ENCODE measurements at regions not wholly inside any gene's neighbourhood (a gene's known extent, or its start where the extent isn't known, plus 50 kb on each side); places are given as distances from the start of the nearest gene placed in this dataset.

DNA sequence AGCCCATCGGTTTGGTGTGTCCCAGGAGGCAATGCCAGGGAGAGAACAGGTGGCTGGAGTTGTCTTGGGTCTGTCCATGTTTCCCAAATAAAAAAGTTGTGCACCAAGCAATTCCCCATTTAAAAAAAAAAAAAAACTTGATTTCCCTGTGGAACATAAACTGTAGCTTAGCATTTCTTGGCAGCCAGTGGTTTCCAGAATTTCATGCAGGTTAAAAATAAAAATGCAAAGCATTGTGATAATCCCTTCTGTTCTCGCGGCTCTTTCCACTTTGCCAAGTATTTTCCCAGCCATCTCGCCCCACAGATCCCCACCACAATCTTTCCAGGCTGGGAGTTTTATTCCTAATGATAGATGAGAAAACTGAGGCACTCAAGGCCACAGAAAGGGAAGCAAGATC lies 51.4 kb upstream of the MSX1 start:
- no peaks in the 10 kb centered on the region for H3K4me1 Mint-ChIP-seq
- peaks cover 1% of the 10 kb centered on the region for H3K36me3 Mint-ChIP-seq (ENCODE audit: low read depth)
- H3K27ac Mint-ChIP-seq: no peak overlapping the region
- H3K9me3 Mint-ChIP-seq: peaks cover 11% of the 10 kb centered on the region
- ATAC-seq: no peak
- peaks cover 11% of the 10 kb centered on the region for H3K27me3 Mint-ChIP-seq
- DNase-seq: no peak
- no peak overlapping the region for H3K4me3 Mint-ChIP-seq

DNA sequence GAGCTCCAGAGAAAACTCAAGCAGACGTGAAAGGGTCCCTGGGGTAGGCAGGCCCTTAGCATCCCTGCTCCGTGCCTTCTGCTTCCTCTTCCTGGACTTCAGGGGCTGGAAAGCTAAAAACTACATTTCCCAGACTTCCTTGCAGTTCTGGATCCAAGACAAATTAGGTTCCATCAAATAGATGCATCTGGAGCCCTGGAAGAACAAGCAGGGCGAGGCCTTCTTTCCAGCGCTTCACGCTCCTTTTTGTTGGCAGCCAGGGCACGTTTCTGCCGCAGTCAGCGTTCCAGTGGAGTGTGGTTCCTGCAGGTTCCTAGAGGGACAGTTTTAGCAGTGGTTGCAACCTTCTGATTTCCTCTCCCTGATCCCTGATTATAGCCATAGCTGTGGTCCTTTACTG lies 53.6 kb upstream of the MSX1 start:
- Mint-ChIP-seq H3K27me3 (peaks cover 2% of the 10 kb centered on the region), H3K36me3 (ENCODE audit: low read depth) (no peaks in the 10 kb centered on the region), H3K27ac (no peak overlapping the region), H3K4me1 (no peaks in the 10 kb centered on the region), H3K9me3 (peaks cover 6% of the 10 kb centered on the region), H3K4me3 (no peak overlapping the region)
- DNase-seq (no peak), ATAC-seq (no peak)

DNA sequence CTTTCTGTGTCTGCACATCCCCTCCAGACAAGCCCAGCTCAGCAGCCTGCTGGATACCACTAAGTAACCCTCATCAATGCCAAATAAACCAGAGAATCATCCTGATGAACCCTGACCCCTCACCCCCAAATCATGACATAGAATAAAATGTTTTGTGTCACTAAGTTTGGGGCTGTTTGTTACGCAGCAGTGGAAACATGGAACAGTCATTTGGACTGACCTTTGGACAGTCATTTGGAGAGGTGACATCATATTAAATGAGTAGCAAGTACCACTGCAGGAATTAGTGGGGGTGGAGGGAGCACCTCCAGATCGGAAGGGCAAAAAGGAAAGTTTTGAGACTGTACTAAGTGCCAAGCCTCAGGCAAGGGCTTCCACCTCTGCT lies 55.6 kb upstream of the MSX1 start:
- Mint-ChIP-seq H3K27me3 (peaks cover 2% of the 10 kb centered on the region), H3K27ac (no peak overlapping the region), H3K36me3 (ENCODE audit: low read depth) (no peaks in the 10 kb centered on the region), H3K4me3 (no peak overlapping the region), H3K9me3 (peaks cover 6% of the 10 kb centered on the region), H3K4me1 (no peaks in the 10 kb centered on the region)
- DNase-seq: no peak
- ATAC-seq: no peak

DNA sequence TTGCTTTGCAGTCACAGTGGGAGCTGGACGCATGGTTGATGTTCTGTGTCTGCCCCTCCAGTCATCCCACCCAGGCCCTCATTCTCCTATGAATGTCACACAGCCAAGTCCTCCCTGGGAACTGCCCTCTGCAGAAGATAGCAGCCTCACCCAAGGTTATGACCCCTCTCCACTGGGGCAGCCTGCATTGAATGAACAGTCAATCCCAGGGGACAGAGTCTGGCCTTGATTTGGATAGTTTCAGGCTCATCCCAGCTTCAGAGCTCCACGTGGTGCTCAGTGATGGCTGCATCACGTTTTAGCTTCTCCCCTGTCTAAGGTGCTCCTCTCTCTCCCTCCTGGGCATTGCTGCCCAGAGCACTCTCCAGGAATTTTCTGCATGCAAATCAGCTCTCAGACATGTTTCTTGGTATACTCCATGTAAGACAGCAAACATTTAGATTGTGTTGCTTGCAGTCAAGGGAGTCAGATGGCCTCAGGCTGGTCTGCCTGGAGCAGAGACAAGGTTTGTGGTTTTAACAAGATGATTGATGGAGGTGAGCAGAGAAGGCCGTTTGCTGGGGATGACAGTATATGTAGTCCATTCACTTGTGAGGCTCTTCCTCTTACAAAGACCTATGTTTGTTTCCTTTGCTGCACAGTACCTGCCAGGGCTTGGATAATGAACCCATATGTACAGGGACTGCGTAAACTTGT lies 56.1 kb upstream of the MSX1 start:
- Mint-ChIP-seq H3K9me3 (peaks cover 3% of the 10 kb centered on the region), H3K4me3 (no peak overlapping the region), H3K27me3 (peaks cover 2% of the 10 kb centered on the region), H3K36me3 (ENCODE audit: low read depth) (no peaks in the 10 kb centered on the region), H3K27ac (no peak overlapping the region), H3K4me1 (no peaks in the 10 kb centered on the region)
- DNase-seq (no peak), ATAC-seq (no peak)

DNA sequence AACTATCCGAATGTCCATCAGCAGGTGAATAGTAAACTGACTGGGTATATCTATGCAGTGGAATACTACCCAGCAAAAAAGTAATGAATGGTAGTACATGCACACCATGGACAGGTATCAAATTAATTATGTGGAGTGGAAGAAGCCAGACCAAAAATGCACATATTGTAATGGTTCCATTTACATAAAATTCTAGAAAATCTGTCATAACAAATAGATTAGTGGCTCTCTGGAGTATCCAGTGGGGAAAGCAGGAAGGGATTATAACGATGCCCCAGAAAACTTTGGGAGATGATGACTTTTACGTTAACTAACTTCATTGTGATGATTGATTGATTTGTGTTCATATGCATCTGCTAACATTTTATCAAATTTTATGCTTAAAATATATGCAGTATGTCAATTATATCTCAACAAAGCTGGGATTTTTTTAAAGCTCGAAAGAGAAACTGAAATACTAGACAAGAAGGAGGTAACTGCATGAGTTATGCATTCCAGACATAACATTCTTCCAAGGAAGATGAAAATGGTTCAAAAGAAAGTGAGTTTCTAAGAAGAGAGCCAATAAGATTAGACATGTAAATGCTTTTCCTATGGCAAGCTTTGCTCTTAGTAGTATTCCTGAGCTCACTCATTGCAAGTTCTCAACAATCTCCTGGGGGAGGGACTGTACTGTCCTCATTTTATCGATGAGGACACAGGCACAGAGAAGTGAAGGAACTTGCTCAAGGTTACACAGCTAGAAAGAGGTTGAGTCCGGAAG lies 58.6 kb upstream of the MSX1 start:
- Mint-ChIP-seq H3K9me3 (no peaks in the 10 kb centered on the region), H3K27me3 (peaks cover 2% of the 10 kb centered on the region), H3K36me3 (ENCODE audit: low read depth) (no peaks in the 10 kb centered on the region), H3K27ac (no peak overlapping the region), H3K4me3 (no peak overlapping the region), H3K4me1 (no peaks in the 10 kb centered on the region)
- ATAC-seq (no peak), DNase-seq (no peak)

DNA sequence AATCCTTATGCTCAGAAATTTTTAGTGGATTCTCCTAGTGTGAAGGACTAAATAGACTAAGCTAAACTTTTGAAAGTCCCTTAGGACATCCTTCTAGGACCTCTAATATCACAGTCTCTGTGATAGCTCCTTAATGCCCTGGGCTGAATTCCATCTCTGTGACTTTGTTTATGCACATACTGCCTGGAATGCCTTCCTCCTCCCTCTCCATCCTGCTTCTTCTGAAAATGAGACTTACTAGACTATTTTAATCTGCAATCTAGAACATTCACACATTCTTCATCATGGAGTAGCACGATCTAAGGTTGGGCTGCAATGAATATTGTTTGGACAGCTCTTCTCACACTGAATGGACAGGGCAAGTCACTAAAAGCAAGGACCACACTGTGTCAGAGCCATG lies 65.0 kb upstream of the MSX1 start:
- H3K4me1 Mint-ChIP-seq: no peaks in the 10 kb centered on the region
- peaks cover 2% of the 10 kb centered on the region for H3K36me3 Mint-ChIP-seq (ENCODE audit: low read depth)
- DNase-seq (no peak), ATAC-seq (no peak)
- H3K4me3 Mint-ChIP-seq: no peak overlapping the region
- peaks cover 4% of the 10 kb centered on the region for H3K27me3 Mint-ChIP-seq
- no peak overlapping the region for H3K27ac Mint-ChIP-seq
- peaks cover 16% of the 10 kb centered on the region for H3K9me3 Mint-ChIP-seq

DNA sequence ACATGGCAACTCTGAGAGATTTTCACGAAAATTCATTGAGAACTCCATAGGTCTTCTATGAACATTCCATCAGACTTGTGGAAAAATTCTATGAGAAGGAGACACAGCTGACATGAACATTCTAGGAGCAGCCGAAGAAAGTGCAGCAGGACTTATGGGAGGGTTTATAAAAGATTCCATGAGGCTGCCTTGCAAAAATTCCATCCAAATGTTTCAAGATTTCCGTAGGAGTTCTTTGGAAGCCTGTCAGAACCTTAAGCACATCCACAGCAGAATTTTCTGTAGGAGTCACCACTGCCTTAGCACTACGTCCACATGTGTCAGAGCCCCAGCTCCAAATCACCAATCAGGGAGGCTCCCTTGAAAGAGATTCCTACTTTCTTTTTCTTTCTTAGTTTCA lies 67.0 kb upstream of the MSX1 start:
- peaks cover 4% of the 10 kb centered on the region for H3K27me3 Mint-ChIP-seq
- peaks cover 11% of the 10 kb centered on the region for H3K36me3 Mint-ChIP-seq (ENCODE audit: low read depth)
- ATAC-seq (no peak), DNase-seq (no peak)
- no peak overlapping the region for H3K27ac Mint-ChIP-seq
- H3K4me1 Mint-ChIP-seq: no peaks in the 10 kb centered on the region
- H3K9me3 Mint-ChIP-seq: peaks cover 29% of the 10 kb centered on the region
- H3K4me3 Mint-ChIP-seq: no peak overlapping the region

DNA sequence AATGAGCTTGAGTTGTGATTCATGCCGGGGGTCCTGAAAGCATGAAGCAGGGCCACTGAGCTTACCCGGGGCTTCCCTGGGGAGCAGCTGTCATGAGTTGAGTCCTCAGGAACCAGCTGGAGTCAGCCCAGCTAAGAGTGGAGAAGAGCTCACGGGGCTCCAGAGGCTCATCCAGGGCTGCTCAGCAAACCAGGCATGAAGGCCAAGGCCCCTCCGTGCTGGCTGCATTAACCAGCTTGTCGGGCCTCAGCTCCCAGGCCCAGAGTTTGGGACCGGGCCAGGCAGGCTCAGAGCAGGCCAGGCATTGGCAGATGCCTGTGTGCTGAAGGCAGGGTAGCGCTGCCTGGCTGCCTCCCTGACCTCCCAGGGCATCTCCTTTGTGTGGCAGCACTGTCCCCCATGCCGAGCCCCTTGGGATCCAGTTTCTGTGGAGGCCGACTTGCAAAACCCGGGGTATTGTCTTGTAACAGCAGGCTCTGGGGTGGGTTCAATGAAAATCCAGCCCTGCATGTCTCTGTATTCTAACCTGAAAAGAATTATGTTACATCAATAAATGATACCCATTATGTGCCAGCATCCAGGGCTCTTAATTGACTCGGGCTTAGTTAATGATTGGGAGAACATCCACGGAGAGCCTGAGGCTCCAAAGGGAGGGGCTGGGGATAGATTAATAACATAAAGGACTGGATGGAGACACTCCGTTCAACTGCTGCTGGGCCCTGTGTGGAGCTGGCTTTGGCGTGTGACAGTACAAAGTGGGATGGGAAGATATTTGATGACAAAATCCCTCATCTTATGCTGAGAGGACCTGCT lies 68.0 kb upstream of the MSX1 start:
- no peak overlapping the region for H3K27ac Mint-ChIP-seq
- no peak overlapping the region for H3K4me3 Mint-ChIP-seq
- peaks cover 4% of the 10 kb centered on the region for H3K27me3 Mint-ChIP-seq
- H3K36me3 Mint-ChIP-seq (ENCODE audit: low read depth): peaks cover 11% of the 10 kb centered on the region
- H3K4me1 Mint-ChIP-seq: no peaks in the 10 kb centered on the region
- no peak for DNase-seq
- no peak for ATAC-seq
- peaks cover 31% of the 10 kb centered on the region for H3K9me3 Mint-ChIP-seq

DNA sequence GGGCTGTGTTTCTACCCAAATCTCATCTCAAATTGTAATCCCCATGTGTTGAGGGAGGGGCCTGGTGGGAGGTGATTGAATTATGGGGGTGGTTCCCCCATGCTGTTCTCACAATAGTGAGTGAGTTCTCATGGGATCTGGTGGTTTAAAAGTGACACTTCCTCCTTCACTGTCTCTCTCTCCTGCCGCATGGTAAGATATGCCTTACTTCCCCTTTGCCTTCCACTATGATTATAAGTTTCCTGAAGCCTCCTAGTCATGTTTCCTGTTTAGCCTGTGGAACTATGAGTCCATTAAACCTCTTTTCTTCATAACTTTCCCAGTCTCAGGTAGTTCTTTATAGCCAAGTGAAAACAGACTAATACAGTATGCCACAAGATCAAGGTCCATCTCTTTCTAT lies 70.0 kb upstream of the MSX1 start:
- DNase-seq (no peak), ATAC-seq (no peak)
- Mint-ChIP-seq H3K27ac (no peak overlapping the region), H3K4me3 (no peak overlapping the region), H3K36me3 (ENCODE audit: low read depth) (peaks cover 11% of the 10 kb centered on the region), H3K9me3 (peaks cover 36% of the 10 kb centered on the region), H3K27me3 (peaks cover 4% of the 10 kb centered on the region), H3K4me1 (no peaks in the 10 kb centered on the region)

DNA sequence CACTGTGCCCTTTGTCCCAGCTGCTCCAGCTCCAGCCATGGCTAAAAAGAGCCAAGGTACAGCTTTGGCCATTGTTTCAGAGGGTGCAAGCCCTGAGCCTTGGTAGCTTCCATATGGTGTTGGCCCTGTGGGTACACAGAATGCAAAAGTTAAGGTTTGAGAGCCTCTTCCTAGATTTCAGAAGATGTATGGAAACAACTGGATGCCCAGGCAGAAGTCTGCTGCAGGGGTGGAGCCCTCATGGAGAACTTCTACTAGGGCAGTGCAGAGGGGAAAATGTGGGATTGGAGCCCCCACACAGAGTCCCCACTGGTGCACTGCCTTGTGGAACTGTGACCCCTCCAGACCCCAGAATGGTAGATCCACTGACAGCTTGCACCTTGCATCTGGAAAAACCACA lies 70.9 kb upstream of the MSX1 start:
- DNase-seq: no peak
- no peak for ATAC-seq
- Mint-ChIP-seq H3K27ac (no peak overlapping the region), H3K27me3 (peaks cover 4% of the 10 kb centered on the region), H3K4me1 (no peaks in the 10 kb centered on the region), H3K9me3 (peaks cover 36% of the 10 kb centered on the region), H3K36me3 (ENCODE audit: low read depth) (peaks cover 11% of the 10 kb centered on the region), H3K4me3 (no peak overlapping the region)

DNA sequence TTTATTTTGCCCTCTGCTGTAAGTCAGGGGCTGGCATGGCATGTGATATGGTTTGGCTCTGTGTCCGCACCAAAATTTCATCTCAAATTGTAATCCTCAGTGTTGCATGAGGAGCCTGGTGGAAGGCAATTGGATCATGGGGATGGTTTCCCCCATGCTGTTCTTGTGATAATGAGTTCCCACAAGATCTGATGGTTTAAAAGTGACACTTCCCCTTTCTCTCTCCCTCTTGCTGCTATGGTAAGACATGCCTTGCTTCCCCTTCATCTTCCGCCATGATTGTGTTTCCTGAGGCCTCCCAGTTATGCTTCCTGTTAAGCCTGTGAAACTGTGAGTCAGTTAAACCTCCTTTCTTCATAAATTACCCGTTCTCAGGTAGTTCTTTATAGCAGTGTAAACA lies 72.0 kb upstream of the MSX1 start:
- H3K4me3 Mint-ChIP-seq: no peak overlapping the region
- no peaks in the 10 kb centered on the region for H3K27me3 Mint-ChIP-seq
- H3K9me3 Mint-ChIP-seq: peaks cover 29% of the 10 kb centered on the region
- DNase-seq: no peak
- no peak overlapping the region for H3K27ac Mint-ChIP-seq
- H3K4me1 Mint-ChIP-seq: no peaks in the 10 kb centered on the region
- ATAC-seq: no peak
- peaks cover 9% of the 10 kb centered on the region for H3K36me3 Mint-ChIP-seq (ENCODE audit: low read depth)

DNA sequence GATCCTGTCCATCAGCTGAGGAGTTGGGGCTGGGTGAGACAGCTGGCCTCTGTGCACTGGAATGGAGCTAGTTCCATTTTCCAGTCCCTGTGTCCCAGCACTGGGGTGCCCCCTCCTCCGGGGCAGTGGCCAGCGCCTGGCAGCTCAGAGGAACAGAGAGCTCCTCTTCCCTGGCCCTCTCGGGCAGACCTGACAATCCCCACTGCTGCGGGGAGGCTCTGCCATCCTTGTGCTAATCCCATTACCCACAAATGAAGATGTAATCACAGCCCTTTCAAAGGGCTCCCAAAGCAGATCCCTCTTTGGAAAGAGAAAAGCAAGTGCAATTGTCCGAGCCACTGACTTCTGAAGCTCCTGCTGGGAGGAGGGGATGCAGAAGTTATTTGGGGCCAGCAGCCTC lies 75.1 kb upstream of the MSX1 start:
- peaks cover 20% of the 10 kb centered on the region for H3K9me3 Mint-ChIP-seq
- DNase-seq: no peak
- peaks cover 9% of the 10 kb centered on the region for H3K36me3 Mint-ChIP-seq (ENCODE audit: low read depth)
- no peak overlapping the region for H3K27ac Mint-ChIP-seq
- no peaks in the 10 kb centered on the region for H3K27me3 Mint-ChIP-seq
- no peak overlapping the region for H3K4me3 Mint-ChIP-seq
- no peaks in the 10 kb centered on the region for H3K4me1 Mint-ChIP-seq
- ATAC-seq: no peak

DNA sequence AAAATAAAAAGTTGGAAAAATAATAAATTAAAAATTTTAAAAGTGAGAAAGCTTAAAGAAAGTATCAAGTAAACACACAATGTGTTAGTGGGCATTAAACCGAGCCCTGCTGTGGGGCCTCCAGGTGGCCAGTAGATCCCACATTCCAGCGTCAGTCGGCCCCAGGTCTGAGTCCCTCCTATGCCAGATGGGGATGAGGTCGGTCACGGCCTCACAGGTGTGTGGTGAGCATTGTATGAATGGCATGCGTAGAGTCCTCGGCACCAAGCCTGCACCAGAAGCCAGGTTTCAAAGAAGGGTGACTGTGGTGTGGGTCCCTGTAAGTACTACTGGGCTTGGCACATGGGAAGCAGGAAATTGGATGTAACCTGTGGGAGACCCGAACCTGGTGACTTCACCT lies 75.6 kb upstream of the MSX1 start:
- Mint-ChIP-seq H3K4me1 (no peaks in the 10 kb centered on the region), H3K9me3 (peaks cover 15% of the 10 kb centered on the region), H3K36me3 (ENCODE audit: low read depth) (peaks cover 5% of the 10 kb centered on the region), H3K27ac (no peak overlapping the region), H3K4me3 (no peak overlapping the region), H3K27me3 (no peaks in the 10 kb centered on the region)
- no peak for DNase-seq
- ATAC-seq: no peak

DNA sequence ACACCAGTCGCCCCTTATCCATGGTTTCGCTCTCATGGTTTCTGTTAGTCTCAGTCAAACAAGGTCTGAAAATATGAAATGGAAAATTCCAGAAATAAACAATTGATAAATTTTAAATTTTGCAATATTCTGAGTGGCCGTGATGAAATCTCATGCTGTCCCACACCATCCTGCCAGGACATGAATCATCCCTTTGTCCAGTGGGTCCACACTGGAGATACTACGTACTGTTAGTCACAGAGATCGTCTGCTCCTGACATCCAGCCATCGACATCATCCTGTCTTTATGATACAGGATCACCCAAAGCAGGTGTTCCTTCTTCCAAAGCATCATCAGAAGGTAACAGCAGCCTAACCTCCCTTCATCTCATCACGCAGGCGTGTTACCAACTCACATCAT lies 76.5 kb upstream of the MSX1 start:
- H3K36me3 Mint-ChIP-seq (ENCODE audit: low read depth): peaks cover 3% of the 10 kb centered on the region
- H3K4me3 Mint-ChIP-seq: no peak overlapping the region
- no peaks in the 10 kb centered on the region for H3K27me3 Mint-ChIP-seq

More for the DNA sequence above, 76.5 kb upstream of the MSX1 start:
- no peak overlapping the region for H3K27ac Mint-ChIP-seq
- ATAC-seq (no peak), DNase-seq (no peak)
- peaks cover 12% of the 10 kb centered on the region for H3K9me3 Mint-ChIP-seq
- no peaks in the 10 kb centered on the region for H3K4me1 Mint-ChIP-seq
